ENCODE measurements at regions not wholly inside any gene's neighbourhood (a gene's known extent, or its start where the extent isn't known, plus 50 kb on each side); places are given as distances from the start of the nearest gene placed in this dataset.

GRCh38 chr3:163983940-163984339 is 1094.4 kb downstream of the SI start:
- no peak for DNase-seq (ENCODE audit: low spot score)
- TF ChIP-seq CTCF (IDR thresholded peaks at IDR 0.05; ENCODE audit: extremely low read depth, insufficient read depth, missing control alignments), result no peak
- in situ Hi-C loops (cut with MboI; ENCODE audit: low pct_unique_long_range_greater_than_20kb, low sequenced_read_pairs, unreplicated experiment), result no loop called here

GRCh38 chr3:163971861-163972260 is 1106.4 kb downstream of the SI start:
- TF ChIP-seq CTCF (IDR thresholded peaks at IDR 0.05; ENCODE audit: extremely low read depth, insufficient read depth, missing control alignments), result no peak
- DNase-seq (ENCODE audit: low spot score), result no peak
- in situ Hi-C loops (cut with MboI; ENCODE audit: low pct_unique_long_range_greater_than_20kb, low sequenced_read_pairs, unreplicated experiment), result no loop called here

- DNase-seq (ENCODE audit: low spot score), result no peak
- in situ Hi-C loops (cut with MboI; ENCODE audit: low pct_unique_long_range_greater_than_20kb, low sequenced_read_pairs, unreplicated experiment), result no loop called here
Measured at GRCh38 chr3:163957072-163957471, 1121.2 kb downstream of the SI start.

GRCh38 chr3:163953526-163953925 is 1124.8 kb downstream of the SI start:
- DNase-seq (ENCODE audit: low spot score), result no peak
- in situ Hi-C loops (cut with MboI; ENCODE audit: low pct_unique_long_range_greater_than_20kb, low sequenced_read_pairs, unreplicated experiment), result no loop called here
- TF ChIP-seq CTCF (IDR thresholded peaks at IDR 0.05; ENCODE audit: extremely low read depth, insufficient read depth, missing control alignments), result no peak

More at GRCh38 chr3:163957072-163957471, 1121.2 kb downstream of the SI start:
- no peak for TF ChIP-seq CTCF (IDR thresholded peaks at IDR 0.05; ENCODE audit: extremely low read depth, insufficient read depth, missing control alignments)

- no peak for DNase-seq (ENCODE audit: low spot score)
- TF ChIP-seq CTCF (IDR thresholded peaks at IDR 0.05; ENCODE audit: extremely low read depth, insufficient read depth, missing control alignments), result no peak
- in situ Hi-C loops (cut with MboI; ENCODE audit: low pct_unique_long_range_greater_than_20kb, low sequenced_read_pairs, unreplicated experiment), result no loop called here
Measured at GRCh38 chr3:163952499-163952898, 1125.8 kb downstream of the SI start.

GRCh38 chr3:163951397-163951987 is 1126.8 kb downstream of the SI start:
- in situ Hi-C loops (cut with MboI; ENCODE audit: low pct_unique_long_range_greater_than_20kb, low sequenced_read_pairs, unreplicated experiment), result no loop called here
- TF ChIP-seq CTCF (IDR thresholded peaks at IDR 0.05; ENCODE audit: extremely low read depth, insufficient read depth, missing control alignments), result peak; percentile 37
- peak; percentile 10 for DNase-seq (ENCODE audit: low spot score)

All from GM13977 (cell line).